PFSK-1 (cell line): ENCODE measurements at regions not wholly inside any gene's neighbourhood (a gene's known extent, or its start where the extent isn't known, plus 50 kb on each side); places are given as distances from the start of the nearest gene placed in this dataset.

Source experiments
- FOXP2 ChIP-seq: optimal IDR thresholded peaks from 2 replicates; pipeline ENCODE3; 2011; ENCODE audit warnings: borderline replicate concordance, control low read depth, inconsistent platforms; ENCODE audit not compliant: insufficient read depth; ENCODE audit errors: extremely low read length, extremely low read depth
- POLR2AphosphoS5 ChIP-seq: IDR thresholded peaks from 2 replicates; pipeline ENCODE4 v1.6.1; 2012; ENCODE audit warnings: low read depth, mild to moderate bottlenecking, control low read depth, low read length, moderate library complexity
- REST ChIP-seq, 2 experiments: IDR thresholded peaks; 2 replicates each; pipeline versions ENCODE4 v1.6.1 to v1.8.0; 2011 to 2012; ENCODE audit warnings: low read depth in 2 of 2, low read length in 2 of 2, control low read depth in 1 of 2, inconsistent platforms in 1 of 2, mild to moderate bottlenecking in 1 of 2, moderate library complexity in 1 of 2; ENCODE audit not compliant: insufficient read depth in 1 of 2
- SIN3A ChIP-seq: IDR thresholded peaks from 2 replicates; pipeline ENCODE4 v1.6.1; 2012; ENCODE audit warnings: mild to moderate bottlenecking, low read length, moderate library complexity, borderline replicate concordance; ENCODE audit not compliant: insufficient read depth
- TAF1 ChIP-seq: IDR thresholded peaks from 2 replicates; pipeline ENCODE4 v1.6.1; 2012; ENCODE audit warnings: low read length, control low read depth, borderline replicate concordance; ENCODE audit not compliant: insufficient read depth

DNA sequence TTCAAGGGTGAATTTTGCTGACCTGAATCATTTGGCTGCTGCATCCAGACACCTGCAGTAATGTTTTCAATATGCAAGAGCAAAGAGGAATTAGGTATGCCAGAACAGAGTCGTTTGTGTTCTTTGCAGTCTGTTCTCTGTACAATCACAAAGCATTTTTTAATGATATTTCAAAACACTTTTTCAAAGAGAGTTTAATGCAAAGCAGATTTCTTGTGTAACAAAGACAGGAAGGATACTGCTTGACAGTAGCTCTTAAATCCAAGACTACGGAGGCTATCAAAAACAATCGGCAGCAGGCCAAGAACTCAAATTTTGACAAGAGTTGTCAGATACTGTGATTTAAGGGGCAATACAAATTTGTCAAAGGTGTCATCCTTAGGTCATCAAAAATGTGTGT lies 341.9 kb downstream of the GADD45G start:
- TF ChIP-seq TAF1 (no peak), REST (IDR thresholded peaks at IDR 0.05; ENCODE audit: insufficient read depth in 1 of 2, low read depth in 2 of 2, low read length in 2 of 2) (no peak), POLR2AphosphoS5 (no peak), SIN3A (no peak), FOXP2 (no peak)

- TF ChIP-seq SIN3A (no peak), FOXP2 (no peak), TAF1 (no peak), POLR2AphosphoS5 (no peak), REST (IDR thresholded peaks at IDR 0.05; ENCODE audit: insufficient read depth in 1 of 2, low read depth in 2 of 2, low read length in 2 of 2) (no peak)
Measured at GRCh38 chr9:89949111-89949510, 344.3 kb downstream of the GADD45G start.

DNA sequence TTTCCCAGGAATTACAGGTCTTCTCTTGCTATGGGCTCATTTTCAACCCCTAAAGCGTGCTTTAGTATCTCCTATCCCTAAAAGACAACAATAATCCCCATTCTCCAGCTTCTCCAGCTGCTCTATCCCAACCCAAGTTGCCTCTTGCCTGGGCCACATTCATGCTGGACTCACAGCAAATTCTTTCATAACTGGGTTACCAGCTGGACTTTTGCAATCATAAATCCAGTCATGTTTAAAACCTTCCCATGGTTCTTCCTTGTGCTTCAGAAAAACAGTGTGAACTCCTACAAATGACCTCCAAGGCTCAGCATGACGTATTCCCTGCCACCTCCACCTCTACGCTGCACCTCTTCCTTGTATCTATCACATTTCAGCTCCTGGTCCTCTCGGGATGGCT lies 346.9 kb downstream of the GADD45G start:
- TF ChIP-seq REST (IDR thresholded peaks at IDR 0.05; ENCODE audit: insufficient read depth in 1 of 2, low read depth in 2 of 2, low read length in 2 of 2) (no peak), SIN3A (no peak), POLR2AphosphoS5 (no peak), TAF1 (no peak), FOXP2 (no peak)

DNA sequence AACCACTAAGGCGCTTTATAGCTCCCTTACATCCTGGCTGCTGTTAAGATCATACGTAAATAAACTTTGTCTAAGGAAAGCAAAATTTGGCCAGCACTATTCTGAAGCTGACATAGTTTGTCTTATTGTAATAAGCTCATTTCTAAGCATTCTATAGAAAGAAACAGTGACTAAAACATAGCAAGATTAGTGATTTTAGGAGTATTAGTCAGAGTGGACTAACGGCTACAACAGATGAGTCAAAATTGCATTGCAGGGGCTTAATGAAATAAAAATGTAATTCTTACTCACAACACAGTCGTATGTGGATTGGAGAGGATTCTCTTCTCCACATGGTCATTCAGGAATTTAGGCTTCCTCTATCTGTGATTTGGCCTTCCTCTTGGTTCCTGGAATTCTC lies 347.6 kb downstream of the GADD45G start:
- TF ChIP-seq FOXP2 = no peak
- TF ChIP-seq POLR2AphosphoS5 = no peak
- no peak for TF ChIP-seq REST (IDR thresholded peaks at IDR 0.05; ENCODE audit: insufficient read depth in 1 of 2, low read depth in 2 of 2, low read length in 2 of 2)
- TF ChIP-seq SIN3A = no peak
- no peak for TF ChIP-seq TAF1
